ENCODE measurements at regions not wholly inside any gene's neighbourhood (a gene's known extent, or its start where the extent isn't known, plus 50 kb on each side); places are given as distances from the start of the nearest gene placed in this dataset.

- no peak for DNase-seq (ENCODE audit: extremely low read depth, insufficient read length)
- no peak overlapping the region for H3K4me3 ChIP-seq (replicated peaks; ENCODE audit: low read depth, low read length)
- H3K27me3 ChIP-seq (replicated peaks; ENCODE audit: control insufficient read depth, insufficient read depth, low read length) = no peaks in the 10 kb centered on the region
- H3K36me3 ChIP-seq (ENCODE audit: control insufficient read depth, insufficient read depth, low read length) = no peaks in the 10 kb centered on the region
- no peak for TF ChIP-seq CTCF (IDR thresholded peaks at IDR 0.05; ENCODE audit: insufficient read depth, low read length, poor library complexity, severe bottlenecking)
Measured at GRCh38 chr6:80690551-80691131, 584.2 kb downstream of the BCKDHB start.

GRCh38 chr6:80689716-80690395, 583.4 kb downstream of the BCKDHB start:
- DNase-seq (ENCODE audit: extremely low read depth, insufficient read length) = no peak
- Histone ChIP-seq H3K4me3 (replicated peaks; ENCODE audit: low read depth, low read length) (no peak overlapping the region), H3K27me3 (replicated peaks; ENCODE audit: control insufficient read depth, insufficient read depth, low read length) (no peaks in the 10 kb centered on the region), H3K36me3 (ENCODE audit: control insufficient read depth, insufficient read depth, low read length) (no peaks in the 10 kb centered on the region)
- no peak for TF ChIP-seq CTCF (IDR thresholded peaks at IDR 0.05; ENCODE audit: insufficient read depth, low read length, poor library complexity, severe bottlenecking)

- DNase-seq (ENCODE audit: extremely low read depth, insufficient read length) = no peak
- no peaks in the 10 kb centered on the region for H3K36me3 ChIP-seq (ENCODE audit: control insufficient read depth, insufficient read depth, low read length)
- no peak overlapping the region for H3K4me3 ChIP-seq (replicated peaks; ENCODE audit: low read depth, low read length)
- TF ChIP-seq CTCF (IDR thresholded peaks at IDR 0.05; ENCODE audit: insufficient read depth, low read length, poor library complexity, severe bottlenecking) = no peak
- H3K27me3 ChIP-seq (replicated peaks; ENCODE audit: control insufficient read depth, insufficient read depth, low read length) = no peaks in the 10 kb centered on the region
Measured at GRCh38 chr6:80679992-80680391, 573.5 kb downstream of the BCKDHB start.

- no peak for DNase-seq (ENCODE audit: extremely low read depth, insufficient read length)
- Histone ChIP-seq H3K27me3 (replicated peaks; ENCODE audit: control insufficient read depth, insufficient read depth, low read length) (no peaks in the 10 kb centered on the region), H3K36me3 (ENCODE audit: control insufficient read depth, insufficient read depth, low read length) (no peaks in the 10 kb centered on the region), H3K4me3 (replicated peaks; ENCODE audit: low read depth, low read length) (no peak overlapping the region)
- TF ChIP-seq CTCF (IDR thresholded peaks at IDR 0.05; ENCODE audit: insufficient read depth, low read length, poor library complexity, severe bottlenecking) = no peak
Measured at GRCh38 chr6:80676386-80676785, 569.9 kb downstream of the BCKDHB start.

GRCh38 chr6:80674669-80675068, 568.2 kb downstream of the BCKDHB start:
- no peaks in the 10 kb centered on the region for H3K36me3 ChIP-seq (ENCODE audit: control insufficient read depth, insufficient read depth, low read length)
- no peaks in the 10 kb centered on the region for H3K27me3 ChIP-seq (replicated peaks; ENCODE audit: control insufficient read depth, insufficient read depth, low read length)
- H3K4me3 ChIP-seq (replicated peaks; ENCODE audit: low read depth, low read length) = no peak overlapping the region
- TF ChIP-seq CTCF (IDR thresholded peaks at IDR 0.05; ENCODE audit: insufficient read depth, low read length, poor library complexity, severe bottlenecking) = no peak
- no peak for DNase-seq (ENCODE audit: extremely low read depth, insufficient read length)
